ENCODE measurements at regions not wholly inside any gene's neighbourhood (a gene's known extent, or its start where the extent isn't known, plus 50 kb on each side); places are given as distances from the start of the nearest gene placed in this dataset.
"Not testable (repeated sequence)": the region's sequence is repeated elsewhere in the genome, so short reads cannot be mapped to it uniquely, and the experiment has no call there.

- not testable (repeated sequence) for DNase-seq (ENCODE audit: low spot score)
Observed at GRCh38 chr21:6556516-6556915, 3964.9 kb upstream of the TPTE start.

- not testable (repeated sequence) for DNase-seq (ENCODE audit: low spot score)
Observed at GRCh38 chr21:6557415-6557814, 3964.0 kb upstream of the TPTE start.

- not testable (repeated sequence) for DNase-seq (ENCODE audit: low spot score)
Observed at GRCh38 chr21:6561168-6561567, 3960.2 kb upstream of the TPTE start.

DNA sequence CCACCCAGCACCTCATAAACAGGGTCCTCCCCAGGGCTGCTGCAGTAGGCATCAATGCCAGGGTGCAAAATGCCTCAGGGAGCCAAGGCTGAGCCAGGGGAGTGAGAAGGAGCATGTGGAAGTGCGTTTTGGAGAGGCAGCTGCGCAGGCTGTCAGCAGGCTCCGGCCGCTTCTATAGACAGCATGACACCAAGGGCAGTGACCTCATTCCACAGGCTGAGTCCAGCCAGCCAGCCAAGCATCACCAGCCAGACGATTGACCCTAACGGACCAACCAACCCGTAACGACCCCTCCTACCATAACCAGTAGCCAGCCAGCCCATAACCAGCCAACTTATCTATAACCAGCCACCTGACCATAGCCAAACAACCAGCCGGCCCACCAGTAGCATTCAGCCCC lies 3959.8 kb upstream of the TPTE start:
- not testable (repeated sequence) for DNase-seq (ENCODE audit: low spot score)

- not testable (repeated sequence) for DNase-seq (ENCODE audit: low spot score)
Observed at GRCh38 chr21:6564543-6565166, 3956.7 kb upstream of the TPTE start.

DNA sequence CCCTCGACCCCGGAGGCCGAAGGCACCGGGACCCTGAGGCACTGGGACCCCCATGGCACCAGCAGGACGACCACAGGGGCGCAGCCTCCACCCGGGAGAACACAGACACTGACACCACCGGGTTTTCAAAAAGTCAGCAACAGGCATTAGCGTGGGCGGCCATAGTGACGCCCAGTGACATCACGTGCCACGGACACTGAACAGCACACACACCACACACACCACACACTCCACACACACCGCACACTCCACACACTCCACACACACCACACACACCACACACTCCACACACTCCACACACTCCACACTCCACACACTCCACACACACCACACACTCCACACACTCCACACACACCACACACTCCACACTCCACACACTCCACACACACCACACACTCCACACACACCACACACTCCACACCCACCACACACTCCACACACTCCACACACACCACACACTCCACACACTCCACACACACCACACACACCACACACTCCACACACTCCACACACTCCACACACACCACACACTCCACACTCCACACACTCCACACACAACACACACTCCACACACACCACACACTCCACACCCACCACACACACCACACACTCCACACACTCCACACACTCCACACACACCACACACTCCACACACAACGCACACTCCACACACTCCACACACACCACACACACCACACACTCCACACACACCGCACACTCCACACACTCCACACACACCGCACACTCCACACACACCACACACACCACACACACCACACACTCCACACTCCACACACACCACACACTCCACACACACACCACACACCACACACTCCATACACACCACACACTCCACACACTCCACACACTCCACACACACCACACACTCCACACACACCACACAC lies 3955.9 kb upstream of the TPTE start:
- not testable (repeated sequence) for DNase-seq (ENCODE audit: low spot score)

GRCh38 chr21:6567542-6567941 lies 3953.8 kb upstream of the TPTE start:
- DNase-seq (ENCODE audit: low spot score), result not testable (repeated sequence)

- not testable (repeated sequence) for DNase-seq (ENCODE audit: low spot score)
Observed at GRCh38 chr21:6569152-6569551, 3952.2 kb upstream of the TPTE start.

DNA sequence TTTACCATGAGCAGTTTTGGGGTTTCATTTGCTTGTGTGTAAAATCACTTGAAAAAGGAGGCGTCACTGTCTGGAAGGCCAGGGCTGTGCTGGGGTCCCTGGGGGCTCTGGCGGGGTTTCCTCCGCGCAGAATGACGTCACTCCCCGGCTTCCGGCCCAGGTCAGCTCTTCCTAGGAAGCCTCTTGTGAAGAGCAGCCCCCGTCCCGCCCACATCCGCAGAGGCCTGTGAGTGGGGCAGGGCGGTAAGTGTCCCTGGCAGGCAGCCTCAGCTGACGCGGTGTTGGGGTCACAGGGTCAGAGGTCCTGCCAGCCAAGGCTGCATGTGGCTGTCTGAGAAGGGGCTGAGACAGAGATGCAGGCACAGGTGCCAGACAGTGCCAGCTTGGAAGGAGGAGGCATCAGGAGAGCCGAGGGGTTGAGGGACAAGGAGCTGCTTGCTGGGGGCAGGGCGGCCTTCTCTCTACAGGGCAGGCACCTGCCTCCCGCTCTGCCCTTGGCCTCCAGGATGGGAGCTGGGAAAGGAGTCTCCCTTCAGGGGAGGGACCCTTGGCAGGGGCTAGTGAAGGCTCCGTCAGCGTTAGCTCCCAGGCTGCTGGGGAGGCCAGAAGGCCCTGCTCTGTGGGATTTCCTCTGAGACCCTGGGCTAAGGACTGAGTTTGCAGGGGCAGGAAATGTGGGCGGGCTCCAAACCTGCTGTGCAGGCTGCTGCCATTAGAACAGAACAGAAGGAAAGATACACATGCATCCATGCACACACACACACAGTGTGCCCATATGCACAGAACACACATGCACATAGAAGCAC lies 3951.6 kb upstream of the TPTE start:
- DNase-seq (ENCODE audit: low spot score), result not testable (repeated sequence)

- not testable (repeated sequence) for DNase-seq (ENCODE audit: low spot score)
Observed at GRCh38 chr21:6570700-6571368, 3950.5 kb upstream of the TPTE start.

- DNase-seq (ENCODE audit: low spot score), result not testable (repeated sequence)
Observed at GRCh38 chr21:6573576-6573975, 3947.8 kb upstream of the TPTE start.

DNA sequence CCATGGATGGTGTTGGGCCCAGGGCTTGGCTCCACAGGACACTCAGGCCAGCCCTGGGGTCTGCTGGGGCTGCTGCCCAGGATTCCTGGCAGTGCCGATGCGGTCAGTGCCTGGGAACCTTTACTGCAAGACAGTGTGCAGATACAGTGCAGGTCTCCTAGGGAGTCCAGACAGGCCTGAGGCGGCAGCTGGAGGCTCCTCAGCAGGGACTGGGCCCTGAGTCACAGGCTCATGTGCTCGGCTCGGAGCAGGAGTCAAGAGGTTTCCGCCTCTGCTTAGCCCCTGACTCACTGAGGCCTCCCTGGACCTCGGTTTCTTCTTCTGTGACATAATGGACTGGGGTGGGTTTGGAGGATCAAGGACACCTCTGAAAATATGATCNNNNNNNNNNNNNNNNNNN lies 3941.6 kb upstream of the TPTE start:
- DNase-seq (ENCODE audit: low spot score), result not testable (repeated sequence)

Measured in NAMALWA (cell line).